ENCODE measurements at regions not wholly inside any gene's neighbourhood (a gene's known extent, or its start where the extent isn't known, plus 50 kb on each side); places are given as distances from the start of the nearest gene placed in this dataset.
A peak's percentile ranks its signal among the peaks of the same experiment; 100 is the strongest.

DNA sequence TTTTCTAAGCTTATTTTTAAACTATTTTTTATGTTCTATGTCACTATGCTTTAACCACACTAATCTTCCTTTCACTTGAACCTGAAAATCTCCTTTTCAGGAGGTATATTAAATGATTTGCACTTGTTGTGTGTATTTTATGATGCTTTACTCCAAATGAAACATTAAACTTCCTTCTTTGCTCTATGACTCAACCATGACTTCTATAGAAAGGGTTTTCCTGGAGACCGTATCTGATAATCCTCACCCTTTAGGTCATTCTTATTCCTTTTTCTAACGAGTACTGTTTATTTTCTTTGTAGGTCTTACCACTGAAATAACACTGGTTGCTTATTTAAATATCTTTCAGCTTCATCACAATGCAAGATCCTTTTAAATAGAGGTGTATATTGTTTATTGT lies 1163.2 kb downstream of the PCDH18 start:
- no peak for DNase-seq

GRCh38 chr4:136357556-136357955 lies 1174.7 kb downstream of the PCDH18 start:
- no peak for DNase-seq

- DNase-seq, result peak; percentile 29
Measured at GRCh38 chr4:136355970-136356369, 1176.3 kb downstream of the PCDH18 start.

DNA sequence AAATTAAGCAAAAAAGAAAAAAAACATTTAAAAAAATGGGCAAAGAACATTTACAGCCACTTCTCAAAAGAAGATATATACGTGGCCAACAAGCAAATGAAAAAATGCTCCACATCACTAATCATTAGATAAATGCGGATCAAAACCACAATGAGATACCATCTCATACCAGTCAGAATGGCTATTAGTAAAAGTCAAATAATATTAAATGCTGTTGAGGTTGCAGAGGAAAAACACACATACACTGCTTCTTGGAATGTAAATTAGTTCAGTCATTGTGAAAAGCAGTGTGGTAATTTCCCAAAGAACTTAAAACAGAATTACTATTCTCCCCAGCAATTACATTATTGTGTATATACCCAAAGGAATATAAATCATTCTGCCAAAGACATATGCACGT lies 1189.0 kb downstream of the PCDH18 start:
- no peak for DNase-seq

DNA sequence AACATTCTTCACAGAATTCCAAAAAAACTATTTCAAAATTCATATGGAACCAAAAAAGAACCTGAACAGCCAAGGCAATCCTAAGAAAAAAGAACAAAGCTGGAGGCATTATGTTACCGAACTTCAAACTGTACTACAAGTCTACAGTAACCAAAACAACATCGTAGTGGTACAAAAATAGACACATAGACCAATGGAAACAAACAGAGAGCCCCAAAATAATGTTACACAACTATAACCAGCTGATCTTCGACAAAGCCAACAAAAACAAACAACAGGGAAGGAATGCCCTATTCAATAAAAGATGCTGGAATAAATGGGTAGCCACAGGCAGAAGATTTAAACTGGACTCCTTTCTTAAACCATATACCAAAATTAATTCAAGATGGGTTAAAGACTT lies 1189.6 kb downstream of the PCDH18 start:
- DNase-seq, result no peak

GRCh38 chr4:136337216-136337615 lies 1195.1 kb downstream of the PCDH18 start:
- no peak for DNase-seq

DNA sequence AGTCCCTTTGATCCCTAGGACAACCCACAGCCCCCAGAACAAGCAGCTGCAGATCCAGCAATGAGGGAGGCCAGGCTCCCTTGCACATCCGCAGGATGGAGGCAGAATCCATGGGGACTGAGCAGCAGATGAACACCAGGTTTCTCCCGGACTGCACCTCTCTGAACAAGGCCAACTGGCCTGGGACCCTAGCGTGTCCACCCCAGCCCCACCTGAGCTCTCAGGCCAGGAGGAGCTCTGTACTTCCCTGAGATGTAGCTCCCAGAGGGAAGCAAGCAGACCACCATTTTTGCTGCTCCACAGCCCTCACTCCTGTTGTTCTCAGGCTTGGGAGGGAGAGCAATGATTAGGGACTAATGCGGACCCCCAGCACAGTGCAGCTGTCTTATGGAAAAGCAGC lies 1195.8 kb downstream of the PCDH18 start:
- no peak for DNase-seq

GRCh38 chr4:136329042-136329662 lies 1203.1 kb downstream of the PCDH18 start:
- DNase-seq, result no peak

GRCh38 chr4:136328131-136328530 lies 1204.2 kb downstream of the PCDH18 start:
- DNase-seq, result no peak

GRCh38 chr4:136320465-136320813 lies 1211.9 kb downstream of the PCDH18 start:
- no peak for DNase-seq

DNA sequence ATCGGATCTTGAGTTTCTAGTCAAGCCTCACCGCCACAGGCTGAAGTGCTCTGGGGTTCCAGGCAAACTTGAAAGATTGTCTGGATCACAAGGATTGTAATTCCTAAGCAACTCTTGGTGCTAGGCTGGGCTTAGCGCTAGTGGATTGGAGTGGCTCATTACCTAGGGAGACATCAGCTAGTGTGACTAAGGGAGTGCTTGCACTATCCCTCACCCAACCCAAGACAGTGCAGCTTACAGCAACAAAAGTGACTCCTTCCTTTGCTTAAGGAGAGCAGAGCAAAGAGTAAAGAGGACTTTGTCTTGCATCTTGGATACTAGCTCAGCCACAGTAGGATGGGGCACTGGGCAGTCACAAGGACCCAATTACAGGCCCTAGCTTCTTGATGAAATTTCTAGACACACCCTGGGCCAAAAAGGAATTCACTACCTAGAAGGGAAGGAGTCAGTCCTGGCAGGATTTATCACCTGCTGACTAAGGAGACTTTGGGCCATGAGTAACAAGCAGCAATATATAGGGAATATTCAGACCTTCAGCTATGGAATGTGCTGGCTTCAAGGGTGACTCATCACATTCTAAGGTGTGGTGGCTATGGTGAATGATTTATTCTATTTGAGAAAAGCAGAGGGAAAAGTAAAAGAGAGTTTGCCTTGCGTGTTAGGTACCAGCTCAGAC lies 1212.4 kb downstream of the PCDH18 start:
- no peak for DNase-seq

DNA sequence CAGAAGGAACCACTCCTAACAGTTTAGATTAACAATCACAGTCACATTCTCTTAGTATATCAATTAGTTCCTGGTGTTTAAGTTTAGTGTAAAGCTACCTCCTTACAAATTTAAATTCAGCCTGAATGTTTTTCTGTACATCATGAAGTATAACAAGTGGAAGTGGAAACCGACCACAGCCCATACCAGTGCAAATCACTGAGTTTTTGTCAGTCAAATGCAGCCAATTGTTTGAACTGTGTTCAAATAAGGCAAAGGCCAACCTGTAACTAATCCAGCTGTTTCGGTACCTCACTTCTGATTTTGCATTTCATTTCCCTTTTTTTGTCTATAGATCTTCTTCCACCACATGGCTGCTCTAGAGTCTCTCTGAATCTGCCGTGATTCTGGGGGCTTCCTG lies 1215.3 kb downstream of the PCDH18 start:
- DNase-seq, result no peak

DNA sequence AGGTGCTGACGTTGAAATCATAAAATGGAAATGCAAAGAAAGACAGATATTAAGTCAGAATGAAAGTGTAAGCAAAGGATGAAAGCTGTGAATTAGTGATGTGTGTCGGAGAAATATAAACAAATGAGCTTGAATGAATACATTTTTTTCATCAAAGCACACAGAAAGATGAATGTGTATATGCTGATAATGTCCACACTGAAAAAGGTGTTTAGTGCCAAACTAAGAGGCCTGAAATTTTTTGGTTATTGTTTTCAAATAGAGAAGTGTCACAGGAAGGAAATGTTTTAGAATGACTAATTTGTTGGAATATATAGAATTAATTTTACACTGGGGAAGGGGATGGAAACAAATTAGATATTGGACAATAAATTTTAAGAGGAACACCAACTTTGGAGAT lies 1217.6 kb downstream of the PCDH18 start:
- DNase-seq, result no peak

- DNase-seq, result no peak
Measured at GRCh38 chr4:136311774-136312173, 1220.5 kb downstream of the PCDH18 start.

DNA sequence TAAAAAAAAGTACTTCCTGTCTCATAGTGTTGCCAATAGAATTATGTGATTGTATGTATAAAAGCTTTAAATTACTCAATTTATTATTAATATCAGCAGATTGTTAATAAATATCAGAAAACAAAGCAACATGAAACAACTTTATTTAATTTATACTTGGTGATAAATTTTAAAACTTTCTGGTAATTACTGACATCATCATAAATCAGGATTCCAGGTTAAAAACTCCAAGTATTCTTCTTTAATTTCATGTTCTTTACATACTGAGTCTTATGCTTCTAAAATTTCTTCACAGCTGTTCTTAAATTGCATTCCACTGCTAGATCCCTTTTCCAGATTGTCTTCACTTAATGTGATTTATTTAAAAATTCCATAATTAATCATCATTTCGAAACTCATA lies 1224.5 kb downstream of the PCDH18 start:
- no peak for DNase-seq

DNA sequence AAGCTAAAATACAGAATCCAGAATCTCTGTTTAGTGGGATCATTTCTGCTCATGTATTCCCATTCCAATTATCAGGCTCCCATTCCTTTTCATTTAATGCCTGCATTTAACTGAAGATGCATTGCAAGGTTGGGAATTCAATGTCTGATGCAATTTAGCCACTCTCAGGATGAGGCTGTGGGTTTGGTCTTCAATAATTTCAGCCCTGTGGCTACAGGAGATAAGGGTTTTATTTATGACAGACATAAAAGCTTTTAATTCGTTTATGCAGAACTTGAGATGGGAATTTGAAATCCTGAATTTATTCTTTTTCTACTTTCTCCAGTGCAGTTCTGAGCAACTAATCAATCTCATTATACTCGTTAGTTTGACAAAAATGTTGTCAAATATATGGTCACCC lies 1225.9 kb downstream of the PCDH18 start:
- no peak for DNase-seq

- DNase-seq, result no peak
Measured at GRCh38 chr4:136302566-136302965, 1229.7 kb downstream of the PCDH18 start.

DNA sequence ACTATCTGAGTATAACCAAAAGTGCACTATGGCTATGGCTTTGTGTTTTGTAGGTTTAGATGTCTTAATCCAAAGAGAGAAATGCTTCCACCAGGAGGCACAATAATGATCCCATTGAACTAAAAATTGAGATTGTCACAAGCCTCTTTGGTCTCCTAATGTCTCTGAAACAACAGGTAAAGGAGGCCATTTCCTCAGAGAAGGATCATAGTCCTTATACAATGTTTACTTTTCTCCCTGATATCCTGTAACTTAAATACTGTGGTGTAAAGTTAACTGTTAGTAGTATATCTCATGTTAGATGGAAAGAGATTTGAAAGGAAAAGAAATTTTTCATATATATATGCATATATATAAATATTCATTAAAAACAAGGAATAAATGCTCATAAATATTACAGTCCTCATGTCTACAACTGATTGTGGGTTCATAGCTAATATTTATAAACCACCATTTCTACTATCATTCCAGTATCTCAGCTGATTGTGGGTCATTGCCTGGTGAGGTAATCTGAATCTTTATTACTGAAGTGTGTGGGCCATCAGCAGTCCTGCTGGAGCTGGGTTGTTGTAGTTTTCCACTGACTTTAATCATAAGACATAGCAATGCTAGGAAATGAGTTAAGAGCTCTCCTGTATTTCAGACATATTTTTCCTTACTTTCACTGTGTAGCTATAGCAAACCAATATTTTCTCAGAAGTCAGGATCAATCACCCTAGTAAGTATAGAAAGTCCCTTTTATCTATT lies 1230.4 kb downstream of the PCDH18 start:
- no peak for DNase-seq

- no peak for DNase-seq
Measured at GRCh38 chr4:136283977-136284376, 1248.3 kb downstream of the PCDH18 start.

- no peak for DNase-seq
Measured at GRCh38 chr4:136281889-136282288, 1250.4 kb downstream of the PCDH18 start.

DNA sequence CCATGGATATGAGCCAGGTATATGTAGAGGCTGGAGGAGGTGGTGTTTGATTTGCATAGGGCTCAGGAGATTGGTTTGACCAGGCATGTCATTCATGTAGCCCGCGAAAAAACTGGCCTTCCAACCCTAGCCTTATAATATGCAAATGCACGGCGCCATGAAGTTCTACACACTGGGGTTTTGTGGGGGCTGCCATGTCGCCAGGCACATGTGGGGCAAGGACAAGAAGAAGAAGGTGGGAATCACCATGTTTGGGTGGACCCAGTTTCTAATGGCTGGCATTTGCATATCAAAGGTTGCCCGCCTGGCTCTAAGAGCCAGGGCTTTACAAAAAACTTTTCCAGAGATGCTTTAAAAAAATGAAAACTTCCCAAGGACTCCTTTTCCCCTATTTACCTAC lies 1251.0 kb downstream of the PCDH18 start:
- no peak for DNase-seq

DNA sequence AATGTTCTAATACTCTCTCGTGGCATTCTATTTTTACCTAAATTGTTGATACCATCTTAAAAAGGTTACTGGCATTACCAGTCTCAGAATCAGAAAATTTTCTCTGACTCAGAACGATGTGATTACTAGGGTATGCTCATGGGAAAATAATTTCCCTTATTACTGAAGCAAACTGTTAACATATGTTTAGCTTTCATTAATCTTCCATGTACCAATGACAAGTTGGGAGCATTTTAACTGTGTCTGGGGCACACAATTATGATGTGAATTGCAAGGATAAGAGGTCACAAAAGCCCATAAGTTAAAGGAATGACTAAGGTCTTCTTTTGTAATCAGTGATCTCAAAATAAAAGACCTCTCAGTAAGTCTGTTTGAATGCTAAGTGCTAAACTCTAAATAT lies 1254.6 kb downstream of the PCDH18 start:
- no peak for DNase-seq

GRCh38 chr4:136246876-136247275 lies 1285.4 kb downstream of the PCDH18 start:
- peak; percentile 66 for DNase-seq

GRCh38 chr4:136241221-136241986 lies 1290.9 kb downstream of the PCDH18 start:
- no peak for DNase-seq

Data from NCI-H524 treated with DMSO at 0.1 percent for 48 hours (cell line).